ENCODE measurements at regions not wholly inside any gene's neighbourhood (a gene's known extent, or its start where the extent isn't known, plus 50 kb on each side); places are given as distances from the start of the nearest gene placed in this dataset.

DNA sequence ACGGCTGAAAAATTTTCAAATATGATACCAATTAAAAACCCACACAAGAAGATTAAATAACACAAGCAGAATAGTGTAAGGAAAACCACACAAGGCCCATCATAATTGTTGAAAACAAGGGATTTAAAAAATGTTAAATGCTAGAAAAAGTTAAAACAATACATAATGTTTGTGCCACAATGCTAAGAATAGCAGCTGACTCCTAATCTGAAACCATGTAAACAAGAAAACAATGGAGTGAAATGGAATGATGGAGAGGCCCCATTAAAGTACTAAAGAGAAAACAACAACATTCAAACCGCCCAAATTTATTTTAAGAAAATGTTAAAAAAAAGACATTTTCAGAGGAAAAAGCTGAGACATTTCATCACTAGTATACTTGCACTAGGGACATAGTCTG, 663.6 kb upstream of the NCAM2 start:
- TF ChIP-seq, protein P1, sequence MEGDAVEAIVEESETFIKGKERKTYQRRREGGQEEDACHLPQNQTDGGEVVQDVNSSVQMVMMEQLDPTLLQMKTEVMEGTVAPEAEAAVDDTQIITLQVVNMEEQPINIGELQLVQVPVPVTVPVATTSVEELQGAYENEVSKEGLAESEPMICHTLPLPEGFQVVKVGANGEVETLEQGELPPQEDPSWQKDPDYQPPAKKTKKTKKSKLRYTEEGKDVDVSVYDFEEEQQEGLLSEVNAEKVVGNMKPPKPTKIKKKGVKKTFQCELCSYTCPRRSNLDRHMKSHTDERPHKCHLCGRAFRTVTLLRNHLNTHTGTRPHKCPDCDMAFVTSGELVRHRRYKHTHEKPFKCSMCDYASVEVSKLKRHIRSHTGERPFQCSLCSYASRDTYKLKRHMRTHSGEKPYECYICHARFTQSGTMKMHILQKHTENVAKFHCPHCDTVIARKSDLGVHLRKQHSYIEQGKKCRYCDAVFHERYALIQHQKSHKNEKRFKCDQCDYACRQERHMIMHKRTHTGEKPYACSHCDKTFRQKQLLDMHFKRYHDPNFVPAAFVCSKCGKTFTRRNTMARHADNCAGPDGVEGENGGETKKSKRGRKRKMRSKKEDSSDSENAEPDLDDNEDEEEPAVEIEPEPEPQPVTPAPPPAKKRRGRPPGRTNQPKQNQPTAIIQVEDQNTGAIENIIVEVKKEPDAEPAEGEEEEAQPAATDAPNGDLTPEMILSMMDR (IDR thresholded peaks at IDR 0.05) = no peak
- TF ChIP-seq POLR2AphosphoS5 (IDR thresholded peaks at IDR 0.05; ENCODE audit: low read depth, low read length) = no peak
- TF ChIP-seq, protein P2, sequence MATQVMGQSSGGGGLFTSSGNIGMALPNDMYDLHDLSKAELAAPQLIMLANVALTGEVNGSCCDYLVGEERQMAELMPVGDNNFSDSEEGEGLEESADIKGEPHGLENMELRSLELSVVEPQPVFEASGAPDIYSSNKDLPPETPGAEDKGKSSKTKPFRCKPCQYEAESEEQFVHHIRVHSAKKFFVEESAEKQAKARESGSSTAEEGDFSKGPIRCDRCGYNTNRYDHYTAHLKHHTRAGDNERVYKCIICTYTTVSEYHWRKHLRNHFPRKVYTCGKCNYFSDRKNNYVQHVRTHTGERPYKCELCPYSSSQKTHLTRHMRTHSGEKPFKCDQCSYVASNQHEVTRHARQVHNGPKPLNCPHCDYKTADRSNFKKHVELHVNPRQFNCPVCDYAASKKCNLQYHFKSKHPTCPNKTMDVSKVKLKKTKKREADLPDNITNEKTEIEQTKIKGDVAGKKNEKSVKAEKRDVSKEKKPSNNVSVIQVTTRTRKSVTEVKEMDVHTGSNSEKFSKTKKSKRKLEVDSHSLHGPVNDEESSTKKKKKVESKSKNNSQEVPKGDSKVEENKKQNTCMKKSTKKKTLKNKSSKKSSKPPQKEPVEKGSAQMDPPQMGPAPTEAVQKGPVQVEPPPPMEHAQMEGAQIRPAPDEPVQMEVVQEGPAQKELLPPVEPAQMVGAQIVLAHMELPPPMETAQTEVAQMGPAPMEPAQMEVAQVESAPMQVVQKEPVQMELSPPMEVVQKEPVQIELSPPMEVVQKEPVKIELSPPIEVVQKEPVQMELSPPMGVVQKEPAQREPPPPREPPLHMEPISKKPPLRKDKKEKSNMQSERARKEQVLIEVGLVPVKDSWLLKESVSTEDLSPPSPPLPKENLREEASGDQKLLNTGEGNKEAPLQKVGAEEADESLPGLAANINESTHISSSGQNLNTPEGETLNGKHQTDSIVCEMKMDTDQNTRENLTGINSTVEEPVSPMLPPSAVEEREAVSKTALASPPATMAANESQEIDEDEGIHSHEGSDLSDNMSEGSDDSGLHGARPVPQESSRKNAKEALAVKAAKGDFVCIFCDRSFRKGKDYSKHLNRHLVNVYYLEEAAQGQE (IDR thresholded peaks at IDR 0.05; ENCODE audit: insufficient read depth in 1 of 2, low read depth in 2 of 2, low read length in 1 of 2) = no peak
